ENCODE measurements at regions not wholly inside any gene's neighbourhood (a gene's known extent, or its start where the extent isn't known, plus 50 kb on each side); places are given as distances from the start of the nearest gene placed in this dataset.

DNA sequence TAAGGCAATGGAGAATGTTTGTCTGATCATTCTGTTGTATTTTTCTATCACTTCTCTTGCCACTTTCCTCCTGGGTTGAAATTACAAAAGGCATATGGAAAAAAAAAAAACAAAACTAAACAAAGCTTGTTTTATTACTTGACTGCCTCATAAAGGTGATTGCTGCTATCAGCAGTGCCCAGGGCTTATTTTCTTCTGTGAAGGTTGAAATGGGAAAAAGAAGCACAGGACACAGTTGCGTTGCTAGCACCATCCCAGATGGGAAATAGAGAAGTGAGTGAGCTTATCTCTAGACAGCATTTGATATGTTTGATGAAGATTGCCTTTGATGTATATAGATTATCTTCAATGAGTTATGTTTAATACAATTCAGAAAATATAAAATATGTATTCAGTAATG is 633.8 kb upstream of the ZNF804A start:
- TF ChIP-seq POLR2A (IDR thresholded peaks at IDR 0.05) (no peak), EP300 (IDR thresholded peaks at IDR 0.05) (no peak), CTCF (IDR thresholded peaks at IDR 0.05) (no peak)
